Cerebellar cortex (tissue), 1 donor: ENCODE measurements at regions not wholly inside any gene's neighbourhood (a gene's known extent, or its start where the extent isn't known, plus 50 kb on each side); places are given as distances from the start of the nearest gene placed in this dataset.

Source experiments
- DNase-seq: peaks from one replicate; pipeline ENCODE4 v3.0.0-alpha.2; 2015; ENCODE audit warnings: low spot score

DNA sequence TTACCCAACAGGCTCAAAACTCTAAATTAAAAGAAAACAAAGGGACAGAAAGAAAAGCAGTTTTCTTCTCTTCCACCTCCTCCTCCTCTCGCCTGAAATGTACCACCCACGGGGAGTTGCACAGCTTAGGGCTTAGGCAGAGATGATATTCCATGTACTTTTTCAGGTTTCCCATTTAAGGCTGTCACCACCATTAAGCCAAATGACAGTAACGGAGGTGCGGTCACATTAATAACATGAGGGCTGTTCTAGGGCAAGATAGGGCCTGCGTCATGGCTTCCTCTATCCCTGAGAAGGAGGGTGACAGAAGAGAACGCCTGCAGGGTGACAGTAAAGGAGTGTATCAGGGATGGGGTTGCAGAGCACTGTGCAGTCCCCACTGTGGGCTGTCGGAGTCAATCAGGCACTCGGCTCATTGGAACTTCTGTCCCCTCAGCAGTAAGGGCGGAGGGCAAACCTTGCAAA, 51.7 kb upstream of the TJP1 start:
- DNase-seq: no peak

DNA sequence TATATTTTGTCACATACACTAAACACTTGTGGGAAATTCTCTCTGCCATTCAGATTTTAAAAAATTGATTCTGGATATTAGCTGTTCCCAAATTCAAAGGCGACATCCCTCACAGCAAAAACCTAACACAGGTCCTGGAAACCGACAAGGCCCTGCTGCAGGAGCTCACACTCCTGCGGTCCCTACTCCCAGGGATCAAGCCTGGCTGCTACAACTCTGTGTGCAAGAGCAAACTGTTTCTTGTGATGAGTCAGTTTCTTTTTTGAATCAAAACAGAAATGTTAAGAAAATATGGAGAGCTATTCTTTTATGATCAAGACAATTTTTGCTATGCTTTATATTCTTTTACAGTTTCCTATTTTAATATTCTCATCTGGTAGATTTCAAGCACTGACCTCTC, 51.0 kb upstream of the TJP1 start:
- DNase-seq: no peak

DNA sequence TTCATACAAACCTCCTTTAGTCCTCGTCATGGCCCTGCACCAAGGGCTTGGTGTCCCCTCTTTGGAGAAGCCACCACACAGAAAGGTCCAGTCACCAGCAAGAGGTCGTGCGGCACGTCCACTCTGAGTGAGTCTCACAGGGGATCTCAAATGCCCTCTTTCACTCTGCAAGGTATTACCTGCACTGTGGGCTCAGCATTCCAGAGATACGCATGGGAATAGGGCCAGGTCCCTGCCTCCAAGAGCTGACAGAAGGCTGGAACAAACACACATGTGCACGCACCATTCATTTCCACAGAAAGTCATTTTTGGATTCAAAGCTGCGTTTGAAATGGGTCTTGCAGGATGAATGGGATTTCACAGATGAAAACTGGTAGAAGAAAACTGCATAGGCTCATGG, 50.4 kb upstream of the TJP1 start:
- DNase-seq: no peak
